Osteocyte (in vitro differentiated cells): ENCODE measurements at regions not wholly inside any gene's neighbourhood (a gene's known extent, or its start where the extent isn't known, plus 50 kb on each side); places are given as distances from the start of the nearest gene placed in this dataset.

Experiments
- DNase-seq: peaks from one replicate; pipeline ENCODE4 v3.0.0; 2021; ENCODE audit warnings: mixed read lengths; ENCODE audit not compliant: unreplicated experiment; ENCODE audit errors: extremely low spot score
- H3K27ac Mint-ChIP-seq: one replicate; pipeline ENCODE4 v1.8.0; 2021; ENCODE audit warnings: mild to moderate bottlenecking, mixed read lengths; ENCODE audit not compliant: unreplicated experiment
- H3K27me3 Mint-ChIP-seq: one replicate; pipeline ENCODE4 v1.8.0; 2021; ENCODE audit warnings: mixed read lengths; ENCODE audit not compliant: unreplicated experiment
- H3K36me3 Mint-ChIP-seq: one replicate; pipeline ENCODE4 v1.8.0; 2021; ENCODE audit warnings: mixed read lengths; ENCODE audit not compliant: unreplicated experiment
- H3K4me1 Mint-ChIP-seq: one replicate; pipeline ENCODE4 v1.8.0; 2021; ENCODE audit warnings: mixed read lengths; ENCODE audit not compliant: unreplicated experiment
- H3K4me3 Mint-ChIP-seq: one replicate; pipeline ENCODE4 v1.8.0; 2021; ENCODE audit warnings: mild to moderate bottlenecking, moderate library complexity, mixed read lengths; ENCODE audit not compliant: unreplicated experiment
- H3K9me3 Mint-ChIP-seq: one replicate; pipeline ENCODE4 v1.8.0; 2021; ENCODE audit warnings: mixed read lengths; ENCODE audit not compliant: unreplicated experiment
- CTCF ChIP-seq: fragments of 200-600 bp; sonication (generic); IDR thresholded peaks from 2 replicates; pipeline ENCODE4 v1.5.0; 2021; ENCODE audit warnings: antibody characterized with exemption, mild to moderate bottlenecking, moderate library complexity

- H3K9me3 Mint-ChIP-seq = peaks cover 7% of the 10 kb centered on the region
- no peaks in the 10 kb centered on the region for H3K36me3 Mint-ChIP-seq
- peaks cover 3% of the 10 kb centered on the region for H3K27me3 Mint-ChIP-seq
- DNase-seq = no peak
- no peak overlapping the region for H3K4me3 Mint-ChIP-seq
- H3K4me1 Mint-ChIP-seq = no peaks in the 10 kb centered on the region
- no peak overlapping the region for H3K27ac Mint-ChIP-seq
- TF ChIP-seq CTCF = no peak
These were observed 367.3 kb upstream of the POU3F2 start for GRCh38 chr6:98467091-98467490.

GRCh38 chr6:98467902-98468301 is 366.5 kb upstream of the POU3F2 start:
- no peaks in the 10 kb centered on the region for H3K36me3 Mint-ChIP-seq
- H3K9me3 Mint-ChIP-seq = peaks cover 7% of the 10 kb centered on the region
- no peak overlapping the region for H3K27ac Mint-ChIP-seq
- DNase-seq = no peak
- H3K4me3 Mint-ChIP-seq = no peak overlapping the region
- no peak for TF ChIP-seq CTCF
- no peaks in the 10 kb centered on the region for H3K4me1 Mint-ChIP-seq
- peaks cover 3% of the 10 kb centered on the region for H3K27me3 Mint-ChIP-seq

GRCh38 chr6:98469141-98469540 is 365.2 kb upstream of the POU3F2 start:
- no peak overlapping the region for H3K27ac Mint-ChIP-seq
- no peak for DNase-seq
- no peak overlapping the region for H3K4me3 Mint-ChIP-seq
- no peaks in the 10 kb centered on the region for H3K36me3 Mint-ChIP-seq
- peaks cover 7% of the 10 kb centered on the region for H3K9me3 Mint-ChIP-seq
- peaks cover 3% of the 10 kb centered on the region for H3K27me3 Mint-ChIP-seq
- H3K4me1 Mint-ChIP-seq = no peaks in the 10 kb centered on the region
- TF ChIP-seq CTCF = no peak

DNA sequence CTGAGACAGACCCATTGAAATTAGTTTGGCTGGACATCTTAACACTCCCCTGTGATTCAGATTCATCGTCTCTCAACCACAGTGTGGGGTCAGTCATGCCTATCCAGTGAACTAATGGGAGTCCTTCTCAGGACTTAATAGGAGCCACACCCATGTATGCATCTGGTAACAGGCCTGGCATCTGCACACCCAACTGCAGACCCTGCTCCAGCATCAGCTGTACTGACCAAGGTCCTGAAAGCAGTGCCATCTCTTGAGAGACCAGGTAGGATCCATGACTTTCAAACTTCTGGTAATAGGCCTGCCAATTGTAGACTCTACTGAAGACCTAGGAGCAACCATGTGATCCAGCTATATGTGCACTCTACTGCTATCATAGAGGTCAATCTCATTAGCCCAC is 363.6 kb upstream of the POU3F2 start:
- Mint-ChIP-seq H3K27me3 (peaks cover 3% of the 10 kb centered on the region), H3K4me1 (no peaks in the 10 kb centered on the region), H3K4me3 (no peak overlapping the region), H3K9me3 (peaks cover 7% of the 10 kb centered on the region), H3K36me3 (no peaks in the 10 kb centered on the region), H3K27ac (no peak overlapping the region)
- TF ChIP-seq CTCF = no peak
- no peak for DNase-seq

DNA sequence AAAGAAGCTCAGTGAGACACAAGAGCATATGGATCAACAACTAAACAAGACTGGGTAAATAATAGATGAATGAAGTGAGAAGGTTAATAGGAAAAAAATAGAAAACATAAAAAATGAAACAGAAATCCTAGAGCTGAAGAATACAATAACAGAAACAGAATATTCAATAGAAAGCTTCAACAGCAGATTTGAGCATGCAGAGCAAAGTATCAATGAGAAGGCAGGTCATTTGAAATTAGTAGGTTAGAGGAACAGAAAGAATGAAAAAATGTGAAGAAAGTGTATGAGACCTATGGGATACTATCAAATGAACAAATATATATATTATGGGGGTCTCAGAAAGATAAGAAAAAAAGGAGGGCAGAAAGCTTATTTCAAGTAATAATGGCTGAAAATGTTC is 362.9 kb upstream of the POU3F2 start:
- Mint-ChIP-seq H3K27ac (no peak overlapping the region), H3K4me1 (no peaks in the 10 kb centered on the region), H3K27me3 (peaks cover 3% of the 10 kb centered on the region), H3K9me3 (peaks cover 7% of the 10 kb centered on the region), H3K4me3 (no peak overlapping the region), H3K36me3 (no peaks in the 10 kb centered on the region)
- TF ChIP-seq CTCF = no peak
- no peak for DNase-seq
